ENCODE measurements at regions not wholly inside any gene's neighbourhood (a gene's known extent, or its start where the extent isn't known, plus 50 kb on each side); places are given as distances from the start of the nearest gene placed in this dataset.

DNA sequence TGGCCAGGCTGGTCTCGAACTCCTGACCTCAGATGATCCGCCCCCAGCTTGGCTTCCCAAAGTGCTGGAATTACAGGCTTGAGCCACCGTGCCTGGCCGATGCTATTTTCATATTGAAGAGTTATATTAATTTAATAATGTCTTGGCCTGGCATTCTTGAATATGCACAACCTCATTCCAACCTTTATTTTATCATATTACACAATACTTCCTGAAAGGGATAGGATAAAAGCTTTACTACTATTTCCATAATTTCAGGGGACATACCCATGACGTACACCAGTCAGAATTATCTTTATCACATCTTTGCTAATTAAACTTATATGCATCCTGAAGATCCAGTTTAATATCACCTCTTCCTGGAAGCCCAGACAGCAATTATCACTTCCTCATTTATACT, 205.3 kb downstream of the ZIC4 start:
- DNase-seq (no peak), ATAC-seq (ENCODE audit: low read depth) (no peak)
- TF ChIP-seq RAD21 (IDR thresholded peaks at IDR 0.05; ENCODE audit: low read length) (no peak), CHD1 (IDR thresholded peaks at IDR 0.05; ENCODE audit: low read depth, low read length) (no peak), POLR2A (IDR thresholded peaks at IDR 0.05; ENCODE audit: low read depth, low read length) (no peak), CEBPB (IDR thresholded peaks at IDR 0.05; ENCODE audit: low read depth, low read length) (peak; percentile 49; the same call in 1 of the 2 replicates), BHLHE40 (IDR thresholded peaks at IDR 0.05; ENCODE audit: low read depth, low read length) (no peak), MXI1 (IDR thresholded peaks at IDR 0.05; ENCODE audit: borderline replicate concordance, low read depth, low read length) (no peak), RFX5 (IDR thresholded peaks at IDR 0.05; ENCODE audit: low read depth, low read length) (no peak)
- TF ChIP-seq, protein P1, sequence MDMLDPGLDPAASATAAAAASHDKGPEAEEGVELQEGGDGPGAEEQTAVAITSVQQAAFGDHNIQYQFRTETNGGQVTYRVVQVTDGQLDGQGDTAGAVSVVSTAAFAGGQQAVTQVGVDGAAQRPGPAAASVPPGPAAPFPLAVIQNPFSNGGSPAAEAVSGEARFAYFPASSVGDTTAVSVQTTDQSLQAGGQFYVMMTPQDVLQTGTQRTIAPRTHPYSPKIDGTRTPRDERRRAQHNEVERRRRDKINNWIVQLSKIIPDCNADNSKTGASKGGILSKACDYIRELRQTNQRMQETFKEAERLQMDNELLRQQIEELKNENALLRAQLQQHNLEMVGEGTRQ (IDR thresholded peaks at IDR 0.05; ENCODE audit: low read depth, low read length): no peak
- in situ Hi-C loops (cut with MboI; ENCODE audit: low sequenced_read_pairs) (no loop called here), intact Hi-C loops (cut with micrococcal nuclease) (loop anchor here (5.0 kb wide), 1 partner anchor 96 kb away; no protein-coding TSS in a partner anchor), dilution Hi-C loops (cut with HindIII; ENCODE audit: low sequenced_read_pairs, unreplicated experiment) (no loop called here)
- Histone ChIP-seq H2BK5ac (ENCODE audit: low read depth, low read length, poor library complexity, severe bottlenecking) (no peak overlapping the region), H3K9me3 (ENCODE audit: control insufficient read depth, insufficient read depth, low read length) (no peaks in the 10 kb centered on the region), H4K8ac (ENCODE audit: low read depth in 2 of 2, low read length in 2 of 2) (no peak overlapping the region), H3K4me3 (ENCODE audit: insufficient read depth, low read depth, low read length) (no peak overlapping the region), H4K91ac (ENCODE audit: insufficient read depth, low read depth, low read length) (no peak overlapping the region), H3K4ac (ENCODE audit: low read depth, low read length) (no peak overlapping the region), H2AFZ (replicated peaks; ENCODE audit: low read length, poor library complexity) (no peak overlapping the region), H2BK15ac (ENCODE audit: low read depth, low read length) (no peak overlapping the region), H4K5ac (ENCODE audit: low read depth, low read length) (no peak overlapping the region), H2AK5ac (ENCODE audit: low read depth, low read length) (no peak overlapping the region), H3K27ac (ENCODE audit: insufficient read depth, low read length) (no peak overlapping the region), H3K79me1 (ENCODE audit: low read depth in 1 of 2, low read length in 2 of 2) (no peaks in the 10 kb centered on the region), H4K20me1 (ENCODE audit: insufficient read depth, low read length) (no peaks in the 10 kb centered on the region), H3K18ac (ENCODE audit: low read depth, low read length) (no peak overlapping the region), H3K9ac (ENCODE audit: low read depth, low read length) (no peak overlapping the region), H2AK9ac (replicated peaks; ENCODE audit: low read depth, low read length, poor library complexity) (no peak overlapping the region), H3K56ac (ENCODE audit: extremely low read depth, insufficient read depth, low read length) (no peak overlapping the region), H3K4me1 (ENCODE audit: control insufficient read depth, insufficient read depth, low read length) (no peaks in the 10 kb centered on the region), H3K9me1 (ENCODE audit: insufficient read depth, low read length) (no peaks in the 10 kb centered on the region), H3K27me3 (ENCODE audit: control insufficient read depth, insufficient read depth, low read length) (no peaks in the 10 kb centered on the region), H3K4me2 (ENCODE audit: low read depth, low read length) (no peak overlapping the region), H3K36me3 (ENCODE audit: control insufficient read depth, insufficient read depth, low read length) (no peaks in the 10 kb centered on the region), H2BK120ac (ENCODE audit: low read depth, low read length) (no peak overlapping the region), H3K14ac (replicated peaks; ENCODE audit: low read depth, low read length) (no peak overlapping the region), H2BK20ac (ENCODE audit: low read depth, low read length) (no peak overlapping the region), H3K23ac (ENCODE audit: low read depth, low read length) (no peak overlapping the region)
- ChIA-PET CTCF (interaction anchor here (0.6 to 1.3 kb wide), 2 partner anchors 9 to 154 kb away, joined by 3 read pairs; no protein-coding TSS in a partner anchor), POLR2A (ENCODE audit: unreplicated experiment) (no interaction called here)
- WGBS, 2 experiments (ENCODE audit: extremely low coverage in 2 of 2, insufficient read length in 1 of 2): no CpG with 5 or more reads among the region's 5 CpGs
- no TSS peak for BruUV-seq (replicated peaks)
